ENCODE measurements at regions not wholly inside any gene's neighbourhood (a gene's known extent, or its start where the extent isn't known, plus 50 kb on each side); places are given as distances from the start of the nearest gene placed in this dataset.

DNA sequence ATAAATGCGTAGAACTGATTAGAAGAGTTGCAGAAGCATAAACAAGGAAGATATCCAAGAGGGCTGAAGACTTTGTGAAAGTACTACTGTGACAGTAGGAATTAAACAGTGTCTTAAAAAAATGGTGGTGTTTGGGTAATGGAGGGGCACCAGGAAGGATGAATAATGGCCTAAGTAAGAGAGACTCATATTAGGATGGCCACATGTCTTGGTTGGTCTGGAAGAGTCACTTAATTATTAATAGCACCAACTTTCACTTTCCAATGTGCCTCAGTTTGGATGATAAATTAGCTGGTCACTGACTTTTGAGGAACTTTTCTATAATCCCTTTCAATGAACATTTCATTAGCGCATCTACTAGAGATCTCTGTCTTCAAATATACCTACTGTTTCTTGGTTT is 372.2 kb downstream of the NYAP2 start:
- DNase-seq = no peak
- Histone ChIP-seq H3K4me1 (no peaks in the 10 kb centered on the region), H3K9me3 (no peaks in the 10 kb centered on the region), H3K4me3 (no peak overlapping the region), H3K36me3 (no peaks in the 10 kb centered on the region), H3K27me3 (ENCODE audit: low read depth) (no peaks in the 10 kb centered on the region), H3K27ac (no peak overlapping the region)
- intact Hi-C loops (cut with DNase I) = no loop called here
- no peak for ATAC-seq
- TF ChIP-seq, protein P1, sequence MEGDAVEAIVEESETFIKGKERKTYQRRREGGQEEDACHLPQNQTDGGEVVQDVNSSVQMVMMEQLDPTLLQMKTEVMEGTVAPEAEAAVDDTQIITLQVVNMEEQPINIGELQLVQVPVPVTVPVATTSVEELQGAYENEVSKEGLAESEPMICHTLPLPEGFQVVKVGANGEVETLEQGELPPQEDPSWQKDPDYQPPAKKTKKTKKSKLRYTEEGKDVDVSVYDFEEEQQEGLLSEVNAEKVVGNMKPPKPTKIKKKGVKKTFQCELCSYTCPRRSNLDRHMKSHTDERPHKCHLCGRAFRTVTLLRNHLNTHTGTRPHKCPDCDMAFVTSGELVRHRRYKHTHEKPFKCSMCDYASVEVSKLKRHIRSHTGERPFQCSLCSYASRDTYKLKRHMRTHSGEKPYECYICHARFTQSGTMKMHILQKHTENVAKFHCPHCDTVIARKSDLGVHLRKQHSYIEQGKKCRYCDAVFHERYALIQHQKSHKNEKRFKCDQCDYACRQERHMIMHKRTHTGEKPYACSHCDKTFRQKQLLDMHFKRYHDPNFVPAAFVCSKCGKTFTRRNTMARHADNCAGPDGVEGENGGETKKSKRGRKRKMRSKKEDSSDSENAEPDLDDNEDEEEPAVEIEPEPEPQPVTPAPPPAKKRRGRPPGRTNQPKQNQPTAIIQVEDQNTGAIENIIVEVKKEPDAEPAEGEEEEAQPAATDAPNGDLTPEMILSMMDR (IDR thresholded peaks at IDR 0.05) = no peak

- intact Hi-C loops (cut with DNase I) = no loop called here
Measured at GRCh38 chr2:225768741-225769140, 369.2 kb downstream of the NYAP2 start.

GRCh38 chr2:225766431-225766830 is 366.9 kb downstream of the NYAP2 start:
- no peaks in the 10 kb centered on the region for H3K27me3 ChIP-seq (ENCODE audit: low read depth)
- H3K27ac ChIP-seq = no peak overlapping the region
- no peaks in the 10 kb centered on the region for H3K4me1 ChIP-seq
- H3K4me3 ChIP-seq = no peak overlapping the region
- no peaks in the 10 kb centered on the region for H3K36me3 ChIP-seq
- DNase-seq (no peak), ATAC-seq (no peak)
- intact Hi-C loops (cut with DNase I) = no loop called here
- no peaks in the 10 kb centered on the region for H3K9me3 ChIP-seq
- TF ChIP-seq, protein P1 (IDR thresholded peaks at IDR 0.05) = no peak

More at GRCh38 chr2:225768741-225769140, 369.2 kb downstream of the NYAP2 start:
- Histone ChIP-seq H3K27ac (no peak overlapping the region), H3K4me1 (no peaks in the 10 kb centered on the region), H3K27me3 (ENCODE audit: low read depth) (no peaks in the 10 kb centered on the region), H3K36me3 (no peaks in the 10 kb centered on the region), H3K4me3 (no peak overlapping the region), H3K9me3 (no peaks in the 10 kb centered on the region)
- DNase-seq (no peak), ATAC-seq (no peak)
- TF ChIP-seq, protein P1 (IDR thresholded peaks at IDR 0.05) = no peak

GRCh38 chr2:225765820-225766219 is 366.3 kb downstream of the NYAP2 start:
- H3K27me3 ChIP-seq (ENCODE audit: low read depth) = no peaks in the 10 kb centered on the region
- H3K9me3 ChIP-seq = no peaks in the 10 kb centered on the region
- no peak overlapping the region for H3K27ac ChIP-seq
- no peak overlapping the region for H3K4me3 ChIP-seq
- no peak for DNase-seq
- TF ChIP-seq, protein P1 (IDR thresholded peaks at IDR 0.05) = no peak
- no peaks in the 10 kb centered on the region for H3K4me1 ChIP-seq
- H3K36me3 ChIP-seq = no peaks in the 10 kb centered on the region
- intact Hi-C loops (cut with DNase I) = no loop called here
- no peak for ATAC-seq

DNA sequence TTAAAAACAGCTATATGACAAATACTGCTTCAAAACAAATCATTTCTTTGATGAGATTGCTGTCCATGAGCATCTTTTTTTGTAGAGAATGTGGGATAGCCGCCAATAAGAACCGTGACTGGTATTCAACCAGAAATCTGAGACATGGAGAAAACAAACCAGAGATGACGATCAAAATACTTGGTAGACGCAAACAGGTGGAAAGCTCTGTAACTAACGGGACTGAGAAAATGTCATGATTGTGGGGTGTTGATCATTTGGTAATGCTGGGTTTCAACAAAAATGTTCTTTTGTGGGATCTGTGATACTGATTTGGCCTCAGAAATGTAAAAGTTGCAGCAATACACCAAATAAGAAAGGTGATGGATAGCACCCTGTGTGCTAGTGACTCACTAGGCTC is 364.8 kb downstream of the NYAP2 start:
- no peaks in the 10 kb centered on the region for H3K27me3 ChIP-seq (ENCODE audit: low read depth)
- no peak for DNase-seq
- H3K4me3 ChIP-seq = no peak overlapping the region
- H3K9me3 ChIP-seq = no peaks in the 10 kb centered on the region
- no peaks in the 10 kb centered on the region for H3K4me1 ChIP-seq
- intact Hi-C loops (cut with DNase I) = no loop called here
- no peak overlapping the region for H3K27ac ChIP-seq
- no peaks in the 10 kb centered on the region for H3K36me3 ChIP-seq
- TF ChIP-seq, protein P1 (IDR thresholded peaks at IDR 0.05) = no peak
- ATAC-seq = no peak

DNA sequence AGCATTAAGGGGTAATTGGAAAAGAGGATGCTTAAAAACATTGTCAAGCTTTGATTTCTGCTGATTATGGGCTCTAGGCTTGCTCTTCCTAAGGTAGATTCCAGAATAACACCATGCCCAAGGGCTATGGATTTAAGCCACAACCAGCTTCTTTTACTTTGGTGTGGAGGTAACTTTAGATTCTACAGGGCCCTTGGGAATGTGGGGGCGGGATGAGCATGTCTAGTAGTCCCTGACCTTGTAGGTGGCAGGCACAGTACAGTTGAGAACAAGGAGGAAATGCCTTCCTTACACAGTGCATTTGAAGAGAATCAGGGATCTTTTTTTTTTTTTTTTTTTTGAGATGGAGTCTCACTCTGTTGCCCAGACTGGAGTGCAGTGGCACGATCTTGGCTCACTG is 364.2 kb downstream of the NYAP2 start:
- Histone ChIP-seq H3K36me3 (no peaks in the 10 kb centered on the region), H3K27ac (no peak overlapping the region), H3K9me3 (no peaks in the 10 kb centered on the region), H3K27me3 (ENCODE audit: low read depth) (no peaks in the 10 kb centered on the region), H3K4me3 (no peak overlapping the region), H3K4me1 (no peaks in the 10 kb centered on the region)
- intact Hi-C loops (cut with DNase I) = no loop called here
- DNase-seq (no peak), ATAC-seq (no peak)
- TF ChIP-seq, protein P1 (IDR thresholded peaks at IDR 0.05) = no peak
